Spinal cord (tissue), 9 donors: ENCODE measurements at regions not wholly inside any gene's neighbourhood (a gene's known extent, or its start where the extent isn't known, plus 50 kb on each side); places are given as distances from the start of the nearest gene placed in this dataset.
A peak's percentile ranks its signal among the peaks of the same experiment; 100 is the strongest.

ENCODE experiments used
- DNase-seq, 6 donors: peaks; one replicate each; pipeline versions ENCODE4 v3.0.0 to v3.0.0-alpha.2; 2013 to 2015; ENCODE audit warnings: low spot score in 6 of 6, low read depth in 4 of 6
- H3K27ac ChIP-seq: one replicate; pipeline ENCODE4 v1.5.1; 2013; ENCODE audit warnings: low read depth, low read length, control low read depth
- H3K27me3 ChIP-seq: one replicate; pipeline ENCODE4 v1.6.1; 2013; ENCODE audit warnings: low read length; ENCODE audit not compliant: control insufficient read depth, insufficient read depth
- H3K36me3 ChIP-seq: one replicate; pipeline ENCODE4 v1.6.1; 2013; ENCODE audit warnings: low read length; ENCODE audit not compliant: control insufficient read depth, insufficient read depth
- H3K4me1 ChIP-seq: one replicate; pipeline ENCODE4 v1.6.1; 2013; ENCODE audit warnings: low read length; ENCODE audit not compliant: control insufficient read depth, insufficient read depth
- H3K4me3 ChIP-seq: one replicate; pipeline ENCODE4 v1.5.1; 2013; ENCODE audit warnings: low read depth, low read length, control low read depth
- H3K9me3 ChIP-seq: one replicate; pipeline ENCODE4 v1.6.1; 2013; ENCODE audit warnings: low read length; ENCODE audit not compliant: control insufficient read depth, insufficient read depth
- WGBS: methylation state at CpG from one replicate; pipeline ENCODE4 v1.1.5; 2013; ENCODE audit warnings: missing lambda C conversion rate; ENCODE audit not compliant: insufficient coverage; 5-methylcytosine and 5-hydroxymethylcytosine counted together
- donor health status: healthy.

DNA sequence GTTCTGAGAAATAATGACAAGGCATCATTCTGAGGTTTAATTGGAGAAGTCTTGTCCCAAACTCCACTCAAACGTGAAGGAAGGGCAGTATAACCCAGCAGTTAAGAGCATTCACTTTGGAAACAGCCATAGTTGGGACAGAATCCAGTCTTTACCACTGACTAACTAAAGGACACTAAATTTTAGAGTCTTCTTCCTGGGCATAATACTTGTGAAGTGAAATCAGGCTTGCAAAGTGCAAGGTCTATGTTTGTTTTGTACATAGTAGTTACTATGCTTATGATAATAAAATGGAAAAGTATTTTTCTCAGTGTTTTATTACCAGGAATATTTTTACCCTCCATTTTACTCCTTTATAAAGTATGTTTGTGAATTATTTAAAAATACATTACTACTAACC is 748.2 kb upstream of the ID2 start:
- Histone ChIP-seq H3K27me3 (no peaks in the 10 kb centered on the region), H3K4me3 (no peak overlapping the region), H3K4me1 (no peaks in the 10 kb centered on the region), H3K27ac (no peak overlapping the region), H3K9me3 (no peaks in the 10 kb centered on the region), H3K36me3 (no peaks in the 10 kb centered on the region)
- WGBS = no CpG with 5 or more reads among the region's 1 CpG
- DNase-seq = no peak

DNA sequence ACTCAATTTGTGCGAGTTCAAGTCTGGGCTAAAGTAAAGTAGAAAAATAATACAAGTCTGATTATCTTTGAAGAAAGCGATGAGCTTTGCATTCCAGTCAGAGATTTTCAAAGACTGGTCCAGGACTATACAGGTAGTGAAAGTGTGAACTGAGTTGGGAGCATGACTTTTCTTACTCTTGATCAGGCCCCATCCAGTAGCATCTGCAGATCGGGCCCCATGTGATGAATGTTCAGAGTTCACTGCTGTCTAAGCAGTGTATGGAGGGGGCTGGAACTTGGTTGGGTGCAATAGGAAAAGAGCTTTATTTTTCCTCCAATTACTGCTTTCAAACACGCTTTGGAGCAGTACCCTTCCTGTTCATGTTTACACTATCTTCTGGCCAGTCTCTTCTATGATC is 747.4 kb upstream of the ID2 start:
- H3K27me3 ChIP-seq = no peaks in the 10 kb centered on the region
- 100% methylated on average over 2 of the region's 4 CpGs for WGBS
- H3K36me3 ChIP-seq = no peaks in the 10 kb centered on the region
- H3K4me3 ChIP-seq = no peak overlapping the region
- H3K9me3 ChIP-seq = no peaks in the 10 kb centered on the region
- no peak overlapping the region for H3K27ac ChIP-seq
- DNase-seq = no peak
- H3K4me1 ChIP-seq = no peaks in the 10 kb centered on the region

DNA sequence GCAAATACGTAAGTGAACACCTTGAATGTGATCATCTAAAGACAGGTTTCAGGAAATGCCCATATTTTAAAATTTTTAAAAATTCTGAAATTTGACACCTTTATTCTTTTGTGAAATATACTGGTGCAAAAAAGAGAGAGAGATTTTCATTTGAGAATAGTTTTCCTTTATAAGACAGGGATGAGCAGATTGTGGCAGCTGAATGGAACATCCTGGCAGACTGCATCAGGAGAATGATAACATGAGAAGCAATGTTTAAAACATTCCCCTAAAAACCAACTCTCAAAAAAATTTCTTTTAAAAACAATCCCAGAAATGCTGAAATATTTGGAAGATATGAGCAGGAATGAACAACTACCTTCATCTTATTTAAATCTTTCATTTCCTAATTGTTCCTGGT is 744.8 kb upstream of the ID2 start:
- Histone ChIP-seq H3K36me3 (no peaks in the 10 kb centered on the region), H3K9me3 (no peaks in the 10 kb centered on the region), H3K4me3 (no peak overlapping the region), H3K27ac (no peak overlapping the region), H3K27me3 (no peaks in the 10 kb centered on the region), H3K4me1 (no peaks in the 10 kb centered on the region)
- WGBS = no CpG with 5 or more reads among the region's 1 CpG
- peak in 1 of 6 donors; percentile 50 for DNase-seq

DNA sequence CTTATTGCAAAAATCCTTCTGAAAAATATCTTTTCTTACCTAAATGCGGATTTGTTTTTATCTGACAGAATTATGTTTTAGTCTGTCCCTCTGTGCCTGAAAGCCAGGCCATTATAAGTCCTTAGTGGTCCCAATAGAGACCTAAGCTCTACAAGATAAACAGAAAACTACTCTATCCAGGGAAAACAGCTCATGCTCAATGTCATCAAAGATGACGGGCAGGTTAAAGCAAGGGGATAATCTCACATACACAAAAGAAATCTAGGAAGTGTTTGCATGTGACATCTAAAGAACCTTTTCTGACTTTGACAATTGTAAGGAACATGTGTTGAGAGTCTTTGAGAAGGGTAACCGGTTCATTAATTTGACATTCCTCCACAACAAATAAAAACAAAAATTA is 741.1 kb upstream of the ID2 start:
- Histone ChIP-seq H3K9me3 (no peaks in the 10 kb centered on the region), H3K4me3 (no peak overlapping the region), H3K36me3 (no peaks in the 10 kb centered on the region), H3K27me3 (no peaks in the 10 kb centered on the region), H3K4me1 (no peaks in the 10 kb centered on the region), H3K27ac (no peak overlapping the region)
- DNase-seq = no peak
- WGBS = 100% methylated on average over 1 of the region's 3 CpGs

DNA sequence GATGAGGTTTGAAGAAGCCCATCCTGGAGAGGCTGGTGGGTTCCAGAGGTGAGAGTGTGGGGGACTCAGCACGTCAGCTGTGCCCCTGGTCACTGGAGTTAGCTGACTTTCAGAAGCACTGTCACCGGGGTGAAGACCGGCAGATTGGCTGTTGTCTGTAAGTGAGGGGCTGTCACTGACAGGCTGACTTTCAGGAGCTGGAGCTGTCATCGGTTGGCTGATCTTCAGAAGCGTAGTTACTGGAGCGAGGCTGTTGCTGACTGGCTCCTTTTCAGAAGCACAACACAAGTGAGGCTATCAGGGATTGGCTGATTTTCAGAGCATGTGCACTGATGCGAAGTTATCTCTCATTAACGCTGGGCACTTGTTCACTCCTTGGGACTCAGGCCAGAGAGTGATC is 738.4 kb upstream of the ID2 start:
- WGBS = 80% methylated on average over 8 of the region's 8 CpGs

DNA sequence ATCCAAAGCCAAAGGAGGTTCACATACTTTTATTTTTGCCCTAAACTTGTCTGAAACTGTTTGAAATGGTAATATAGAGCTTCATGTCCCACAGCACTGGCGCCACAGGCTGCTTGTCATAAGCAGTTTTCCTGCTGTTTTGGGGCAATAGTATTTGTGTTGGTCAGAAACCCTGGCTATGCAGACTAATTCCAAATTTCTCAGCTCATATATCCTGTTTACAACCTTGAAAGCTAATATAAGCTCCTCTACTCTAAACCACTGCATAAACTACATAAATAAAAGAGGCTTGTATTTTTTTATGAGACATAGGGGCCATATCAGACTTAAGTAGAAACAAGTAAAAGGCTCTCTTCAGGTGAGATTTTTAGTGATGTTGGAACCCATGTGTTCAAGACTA is 736.8 kb upstream of the ID2 start:
- no CpG with 5 or more reads among the region's 1 CpG for whole genome bisulfite sequencing
- peak in 1 of 6 donors; percentile 9 for DNase-seq
- H3K4me3 ChIP-seq = no peak overlapping the region

More for the DNA sequence above, 738.4 kb upstream of the ID2 start:
- no peak for DNase-seq
- H3K4me3 ChIP-seq = no peak overlapping the region
- H3K9me3 ChIP-seq = no peaks in the 10 kb centered on the region
- H3K36me3 ChIP-seq = no peaks in the 10 kb centered on the region
- no peaks in the 10 kb centered on the region for H3K4me1 ChIP-seq
- H3K27ac ChIP-seq = no peak overlapping the region
- H3K27me3 ChIP-seq = no peaks in the 10 kb centered on the region

DNA sequence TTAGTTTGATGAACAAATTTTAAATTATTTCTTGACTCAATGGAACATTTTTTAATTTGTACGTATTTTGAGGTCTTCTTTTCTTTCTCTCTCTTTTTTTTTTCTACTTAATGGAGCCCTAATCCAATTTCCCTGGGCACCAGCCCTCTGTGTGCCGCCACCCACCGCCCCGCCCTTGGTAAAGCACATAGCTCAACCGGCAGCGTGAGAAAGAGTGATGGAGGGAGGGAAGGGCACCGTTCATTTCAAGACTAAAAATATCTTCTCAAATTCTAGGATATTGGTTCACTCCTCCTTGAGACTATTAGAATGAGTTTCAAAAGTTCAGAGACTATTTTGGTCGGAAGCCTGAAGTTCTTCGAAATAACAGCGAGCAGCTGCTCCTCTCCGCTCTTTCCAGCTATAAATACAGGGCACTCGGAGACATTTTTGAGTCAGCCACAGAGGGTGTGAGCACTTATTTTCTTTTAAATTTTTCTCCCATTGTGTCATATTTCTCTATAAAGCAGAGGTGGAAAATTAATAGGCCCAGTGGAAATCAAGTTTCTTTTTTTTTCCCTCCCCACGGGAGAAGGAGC is 731.7 kb upstream of the ID2 start:
- no peaks in the 10 kb centered on the region for H3K9me3 ChIP-seq

More for the DNA sequence above, 736.8 kb upstream of the ID2 start:
- Histone ChIP-seq H3K27me3 (no peaks in the 10 kb centered on the region), H3K4me1 (no peaks in the 10 kb centered on the region), H3K9me3 (no peaks in the 10 kb centered on the region), H3K36me3 (no peaks in the 10 kb centered on the region), H3K27ac (no peak overlapping the region)

DNA sequence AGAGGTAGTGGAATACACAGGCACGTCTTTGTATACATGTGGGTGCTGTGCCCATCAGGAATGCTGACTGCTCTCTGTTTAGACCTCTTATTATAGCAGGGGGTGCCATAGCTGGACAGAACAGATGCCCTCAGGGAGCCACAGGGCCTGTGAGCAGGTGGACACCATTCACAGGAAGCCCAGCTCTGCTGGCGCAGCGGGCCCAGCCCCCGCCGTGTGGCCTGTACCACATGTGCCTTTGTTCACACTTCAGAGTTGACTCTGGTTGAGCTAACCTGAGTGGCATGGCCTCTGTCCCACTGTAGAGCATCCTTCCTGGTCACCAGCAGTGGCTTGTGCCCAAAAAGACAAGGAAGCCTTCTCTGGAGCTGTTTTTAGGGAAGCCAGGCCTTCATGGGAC is 730.9 kb upstream of the ID2 start:
- H3K27me3 ChIP-seq = no peaks in the 10 kb centered on the region
- no peak overlapping the region for H3K4me3 ChIP-seq
- H3K36me3 ChIP-seq = no peaks in the 10 kb centered on the region
- DNase-seq = no peak
- 98% methylated on average over 5 of the region's 5 CpGs for WGBS
- H3K9me3 ChIP-seq = no peaks in the 10 kb centered on the region
- H3K4me1 ChIP-seq = peaks cover 5% of the 10 kb centered on the region
- H3K27ac ChIP-seq = no peak overlapping the region

More for the DNA sequence above, 731.7 kb upstream of the ID2 start:
- no CpG with 5 or more reads among the region's 13 CpGs for WGBS
- no peak overlapping the region for H3K27ac ChIP-seq
- H3K27me3 ChIP-seq = no peaks in the 10 kb centered on the region
- H3K4me3 ChIP-seq = no peak overlapping the region
- H3K36me3 ChIP-seq = no peaks in the 10 kb centered on the region
- DNase-seq = peak in 1 of 6 donors; percentile 32
- H3K4me1 ChIP-seq = peaks cover 5% of the 10 kb centered on the region

DNA sequence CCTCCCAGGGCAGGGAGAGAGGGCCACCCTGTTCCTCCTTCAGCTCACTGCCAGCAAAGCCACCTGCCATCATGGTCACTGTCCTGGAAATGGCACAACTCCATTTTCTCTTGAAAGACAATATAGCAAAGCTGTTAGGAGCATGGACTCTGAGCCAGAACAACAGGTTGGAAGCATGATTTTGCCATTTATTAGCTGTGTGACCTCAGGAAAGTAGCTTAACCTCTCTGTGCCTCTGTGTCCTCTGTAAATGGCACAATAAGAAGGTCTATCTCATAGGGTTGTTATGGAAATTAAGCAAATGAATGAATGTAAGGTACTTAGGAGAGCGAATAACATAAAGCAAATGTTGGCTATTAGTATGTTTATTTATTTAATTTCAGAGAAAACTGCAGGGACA is 730.4 kb upstream of the ID2 start:
- H3K27ac ChIP-seq = no peak overlapping the region
- peaks cover 5% of the 10 kb centered on the region for H3K4me1 ChIP-seq
- H3K36me3 ChIP-seq = no peaks in the 10 kb centered on the region
- no peaks in the 10 kb centered on the region for H3K9me3 ChIP-seq
- H3K4me3 ChIP-seq = no peak overlapping the region
- H3K27me3 ChIP-seq = no peaks in the 10 kb centered on the region
- no peak for DNase-seq
- WGBS = no CpG with 5 or more reads among the region's 1 CpG

DNA sequence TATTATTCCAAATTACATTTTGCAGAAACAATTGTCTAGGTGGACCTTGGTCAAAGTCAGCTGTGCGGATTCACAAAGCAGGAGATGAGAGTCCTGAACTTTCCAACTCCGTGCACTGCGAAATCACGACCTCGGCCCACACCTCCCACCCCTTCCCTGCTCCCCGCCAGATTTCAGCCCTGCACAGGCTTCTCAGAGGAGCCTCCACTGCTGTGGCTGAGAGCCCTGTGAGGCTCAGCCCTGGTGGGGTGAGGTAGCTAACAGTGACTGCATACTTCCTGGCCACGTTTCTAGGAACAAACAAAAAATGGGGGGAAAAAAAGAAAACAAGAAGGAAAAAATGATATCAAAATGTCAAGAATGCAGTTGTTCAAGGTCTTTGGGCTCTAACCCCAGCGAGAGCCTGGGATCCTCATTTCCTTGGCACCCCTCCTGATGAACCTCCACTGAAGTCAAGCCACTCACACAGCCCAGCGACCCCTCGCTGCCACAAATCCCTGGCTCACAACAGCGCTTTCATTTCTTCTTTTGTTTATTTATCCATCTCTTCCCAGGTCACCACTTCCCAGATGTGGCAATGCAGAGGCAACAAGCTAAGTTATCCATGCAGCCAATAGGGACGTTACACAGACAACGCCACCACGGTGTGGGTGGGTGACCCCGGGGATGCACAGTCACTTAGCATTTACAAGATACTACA is 729.7 kb upstream of the ID2 start:
- Histone ChIP-seq H3K9me3 (no peaks in the 10 kb centered on the region), H3K27me3 (no peaks in the 10 kb centered on the region), H3K27ac (no peak overlapping the region), H3K36me3 (no peaks in the 10 kb centered on the region), H3K4me3 (no peak overlapping the region), H3K4me1 (peaks cover 5% of the 10 kb centered on the region)
- 80% methylated on average over 11 of the region's 15 CpGs for WGBS
- no peak for DNase-seq
